ENCODE measurements at regions not wholly inside any gene's neighbourhood (a gene's known extent, or its start where the extent isn't known, plus 50 kb on each side); places are given as distances from the start of the nearest gene placed in this dataset.

- no peak for TF ChIP-seq CTCF (conservative IDR thresholded peaks at IDR 0.05)
- no peaks in the 10 kb centered on the region for H4K20me1 ChIP-seq (ENCODE audit: control insufficient read depth, insufficient read depth, insufficient read length)
- H2BK12ac ChIP-seq (ENCODE audit: insufficient read length, low read depth, low read length): no peak overlapping the region
- H2BK15ac ChIP-seq (ENCODE audit: low read depth, low read length): no peak overlapping the region
- H3K27me3 ChIP-seq (ENCODE audit: insufficient read depth, low read length): no peaks in the 10 kb centered on the region
- H4K5ac ChIP-seq (ENCODE audit: insufficient read length, low read depth, low read length): no peak overlapping the region
- peaks cover 6% of the 10 kb centered on the region; the same call in 1 of the 2 replicates for H3K4me1 ChIP-seq (ENCODE audit: insufficient read depth, low read length)
- H3K14ac ChIP-seq (ENCODE audit: insufficient read depth, low read length): no peak overlapping the region
- no peak for DNase-seq
- no peak overlapping the region for H3K56ac ChIP-seq (ENCODE audit: insufficient read length, low read depth, low read length)
- H2BK5ac ChIP-seq (ENCODE audit: insufficient read length, low read length): no peak overlapping the region
- H3K79me1 ChIP-seq (ENCODE audit: insufficient read depth, low read depth, low read length, poor library complexity, severe bottlenecking): no peaks in the 10 kb centered on the region
- Mint-ChIP-seq H3K4me3 (no peak overlapping the region), H3K9me3 (no peaks in the 10 kb centered on the region), H3K4me1 (peaks cover 17 to 18% of the 10 kb centered on the region in 2 experiments), H3K36me3 (ENCODE audit: insufficient read depth in 1 of 3, low read depth in 3 of 3) (no peaks in the 10 kb centered on the region), H3K27ac (no peak overlapping the region; a peak in 2 of 7 replicates), H3K27me3 (ENCODE audit: low read depth) (no peaks in the 10 kb centered on the region)
- no peak overlapping the region for H2AK5ac ChIP-seq (ENCODE audit: insufficient read length, low read length)
- H4K8ac ChIP-seq (replicated peaks; ENCODE audit: insufficient read length, low read depth, low read length): no peak overlapping the region
- H4K91ac ChIP-seq (ENCODE audit: insufficient read length, low read depth, low read length): no peak overlapping the region
- H3K4ac ChIP-seq (ENCODE audit: low read depth, low read length): no peak overlapping the region
- H3K23ac ChIP-seq (ENCODE audit: insufficient read length, low read depth, low read length): no peak overlapping the region
- no peak overlapping the region for H3K27ac ChIP-seq (ENCODE audit: insufficient read length, low read depth, low read length)
- H3K18ac ChIP-seq (ENCODE audit: insufficient read length, low read depth, low read length): no peak overlapping the region
- H2AFZ ChIP-seq (ENCODE audit: low read length): no peak overlapping the region
- no peak overlapping the region for H2BK120ac ChIP-seq (ENCODE audit: low read depth, low read length, poor library complexity, severe bottlenecking)
- H2BK20ac ChIP-seq (ENCODE audit: low read depth, low read length, poor library complexity, severe bottlenecking): no peak overlapping the region
- H3K9me3 ChIP-seq (ENCODE audit: control insufficient read depth, low read depth, low read length): no peaks in the 10 kb centered on the region
- H3K23me2 ChIP-seq (ENCODE audit: insufficient read length, low read depth, low read length, poor library complexity, severe bottlenecking): no peaks in the 10 kb centered on the region
- H3T11ph ChIP-seq (ENCODE audit: low read length): no peak overlapping the region
- no peaks in the 10 kb centered on the region for H3K79me2 ChIP-seq (ENCODE audit: insufficient read depth, low read length)
- H3K9ac ChIP-seq (ENCODE audit: extremely low read depth, insufficient read length, low read length): no peak overlapping the region
- WGBS (ENCODE audit: extremely low coverage, insufficient read length, low lambda C conversion rate): no CpG with 5 or more reads among the region's 3 CpGs
- H3K4me2 ChIP-seq (ENCODE audit: insufficient read depth, insufficient read length, low read length): no peak overlapping the region
These were observed 465.4 kb upstream of the MDGA2 start for GRCh38 chr14:48140804-48141203.

All from H9 (cell line).